Bronchial epithelial cell (primary cell): ENCODE measurements at regions not wholly inside any gene's neighbourhood (a gene's known extent, or its start where the extent isn't known, plus 50 kb on each side); places are given as distances from the start of the nearest gene placed in this dataset.

Experiments used
- DNase-seq: peaks from one replicate; pipeline ENCODE4 v3.0.0-alpha.2; 2010; ENCODE audit warnings: low read depth
- FAIRE-seq: peaks from 2 replicates; lab custom pipeline; 2011; peaks lifted over from hg19 to GRCh38; lab: Jason Lieb, UNC
- H3K27me3 ChIP-seq: 2 replicates; pipeline ENCODE4 v1.5.1; 2011; ENCODE audit warnings: low read length; ENCODE audit not compliant: control insufficient read depth, insufficient read depth
- H3K36me3 ChIP-seq: 2 replicates; pipeline ENCODE4 v1.5.1; 2011; ENCODE audit warnings: low read length; ENCODE audit not compliant: control insufficient read depth, insufficient read depth
- H3K4me3 ChIP-seq: 2 replicates; pipeline ENCODE4 v1.5.1; 2011; ENCODE audit warnings: mild to moderate bottlenecking, low read depth, low read length, control low read depth
- CTCF ChIP-seq: IDR thresholded peaks from 2 replicates; pipeline ENCODE4 v1.5.1; 2011; ENCODE audit warnings: mild to moderate bottlenecking, moderate library complexity, low read length, control low read depth, inconsistent platforms; ENCODE audit not compliant: insufficient read depth, severe bottlenecking

GRCh38 chr2:67854798-67855197 lies 208.0 kb downstream of the C1D start:
- FAIRE-seq (no peak), DNase-seq (no peak)
- no peak overlapping the region for H3K4me3 ChIP-seq
- no peaks in the 10 kb centered on the region for H3K36me3 ChIP-seq
- no peak for TF ChIP-seq CTCF
- H3K27me3 ChIP-seq = no peaks in the 10 kb centered on the region

- TF ChIP-seq CTCF = no peak
- FAIRE-seq (peak; percentile 82), DNase-seq (no peak)
- no peaks in the 10 kb centered on the region for H3K36me3 ChIP-seq
- H3K4me3 ChIP-seq = no peak overlapping the region
- no peaks in the 10 kb centered on the region for H3K27me3 ChIP-seq
Measured at GRCh38 chr2:67856866-67857265, 205.9 kb downstream of the C1D start.

- FAIRE-seq = no peak
- H3K36me3 ChIP-seq = no peaks in the 10 kb centered on the region
- no peak for TF ChIP-seq CTCF
- H3K4me3 ChIP-seq = no peak overlapping the region
- DNase-seq = no peak
- no peaks in the 10 kb centered on the region for H3K27me3 ChIP-seq
Measured at GRCh38 chr2:67857836-67858235, 205.0 kb downstream of the C1D start.

GRCh38 chr2:67858886-67859285 lies 203.9 kb downstream of the C1D start:
- no peak for TF ChIP-seq CTCF
- Histone ChIP-seq H3K36me3 (no peaks in the 10 kb centered on the region), H3K4me3 (no peak overlapping the region), H3K27me3 (no peaks in the 10 kb centered on the region)
- FAIRE-seq = no peak
- no peak for DNase-seq

- DNase-seq = no peak
- no peak for FAIRE-seq
- Histone ChIP-seq H3K4me3 (no peak overlapping the region), H3K27me3 (peaks cover 2% of the 10 kb centered on the region), H3K36me3 (no peaks in the 10 kb centered on the region)
- no peak for TF ChIP-seq CTCF
Measured at GRCh38 chr2:67865917-67866316, 196.9 kb downstream of the C1D start.

- no peak for FAIRE-seq
Measured at GRCh38 chr2:67867735-67868134, 195.1 kb downstream of the C1D start.

More at GRCh38 chr2:67867735-67868134, 195.1 kb downstream of the C1D start:
- no peak for TF ChIP-seq CTCF
- peaks cover 2% of the 10 kb centered on the region for H3K27me3 ChIP-seq
- H3K4me3 ChIP-seq = no peak overlapping the region
- peak; percentile 41 for DNase-seq
- no peaks in the 10 kb centered on the region for H3K36me3 ChIP-seq
